HepG2 (cell line): ENCODE measurements at regions not wholly inside any gene's neighbourhood (a gene's known extent, or its start where the extent isn't known, plus 50 kb on each side); places are given as distances from the start of the nearest gene placed in this dataset.
"Not testable (repeated sequence)": the region's sequence is repeated elsewhere in the genome, so short reads cannot be mapped to it uniquely, and the experiment has no call there.

Experiments
- ATAC-seq: fragments of 200-7000 bp; cut with Tn5 transposase; 3 replicates; pipeline ENCODE4 v1.9.1; 2020; ENCODE audit warnings: mild to moderate bottlenecking, moderate library complexity
- BruUV-seq: library from RNA; stranded (reverse); fragments of 400-500 nt; replicated peaks from 2 replicates; lab custom pipeline; 2021; lab: Mats Ljungman, UMichigan
- CTCF ChIA-PET: fragments of 300-600 bp; formaldehyde crosslinking; extraction: SDS; loops from one replicate; lab custom pipeline; 2021; ENCODE audit warnings: low total read pairs, inconsistent platforms, low intra/inter-chr PET ratio; lab: Yijun Ruan, JAX
- POLR2A ChIA-PET: fragments of 350-600 bp; sonication (Branson Sonifier 250); formaldehyde crosslinking; loops from one replicate; lab custom pipeline; 2020; ENCODE audit warnings: antibody characterized with exemption, inconsistent platforms; lab: Yijun Ruan, JAX
- DNase-seq: peaks from one replicate; pipeline ENCODE4 v3.0.0-alpha.2; 2015; ENCODE audit warnings: low spot score
- FAIRE-seq: peaks from 3 replicates; lab custom pipeline; 2011; peaks lifted over from hg19 to GRCh38; lab: Jason Lieb, UNC
- H2AFZ ChIP-seq: one replicate; pipeline ENCODE4 v1.6.1; 2011; ENCODE audit warnings: low read length, inconsistent platforms
- H3K27ac ChIP-seq: fragments of 300-600 bp; 3 replicates; pipeline ENCODE4 v1.8.0; 2011; ENCODE audit warnings: mixed run types, mild to moderate bottlenecking, mixed read lengths, low read length, inconsistent platforms; ENCODE audit not compliant: insufficient read depth; ENCODE audit errors: extremely low read length
- H3K27me3 ChIP-seq, 2 experiments: fragments of 200-600 bp in 1 of 2; 2 replicates in 1 of 2; 3 replicates in 1 of 2; pipeline versions ENCODE4 v1.6.0 to v1.8.0; 2011; ENCODE audit warnings: low read length in 2 of 2, mild to moderate bottlenecking in 2 of 2, moderate library complexity in 2 of 2, inconsistent platforms in 1 of 2; ENCODE audit not compliant: insufficient read depth in 2 of 2, control insufficient read depth in 1 of 2
- H3K36me3 ChIP-seq, 2 experiments: fragments of 200-600 bp in 1 of 2; replicated peaks in 1 of 2; 2 replicates in 1 of 2; 3 replicates in 1 of 2; pipeline versions ENCODE4 v1.5.1 to v1.8.0; 2011; ENCODE audit warnings: low read length in 2 of 2, inconsistent platforms in 1 of 2; ENCODE audit not compliant: insufficient read depth in 2 of 2, control insufficient read depth in 1 of 2
- H3K4me1 ChIP-seq: 2 replicates; pipeline ENCODE4 v1.5.1; 2012; ENCODE audit warnings: low read length, inconsistent platforms; ENCODE audit not compliant: insufficient read depth
- H3K4me2 ChIP-seq: 2 replicates; pipeline ENCODE4 v1.6.0; 2011; ENCODE audit warnings: low read depth, low read length, inconsistent platforms
- H3K4me3 ChIP-seq, 3 experiments: fragments of 200-600 bp in 1 of 3; sonication (generic), shearing (Covaris generic) in 1 of 3; replicated peaks in 1 of 3; 2 replicates each; pipeline ENCODE4 v1.5.1; 2011 to 2016; ENCODE audit warnings: low read length in 3 of 3, inconsistent platforms in 2 of 3, low read depth in 2 of 3, mild to moderate bottlenecking in 2 of 3, control low read depth in 1 of 3, mixed read lengths in 1 of 3; ENCODE audit not compliant: insufficient read depth in 1 of 3
- H3K79me2 ChIP-seq: one replicate; pipeline ENCODE4 v1.6.1; 2011; ENCODE audit warnings: low read length, inconsistent platforms; ENCODE audit not compliant: insufficient read depth
- H3K9ac ChIP-seq: 2 replicates; pipeline ENCODE4 v1.6.0; 2011; ENCODE audit warnings: mild to moderate bottlenecking, low read depth, low read length, inconsistent platforms; ENCODE audit not compliant: insufficient read depth
- H3K9me3 ChIP-seq: 2 replicates; pipeline ENCODE4 v1.5.1; 2012; ENCODE audit warnings: mild to moderate bottlenecking, low read length
- H4K20me1 ChIP-seq: 2 replicates; pipeline ENCODE4 v1.6.0; 2011; ENCODE audit warnings: inconsistent platforms, mild to moderate bottlenecking, low read length, moderate library complexity; ENCODE audit not compliant: insufficient read depth
- HCFC1 ChIP-seq: fragments of 150-350 bp; IDR thresholded peaks from 2 replicates; pipeline ENCODE4 v1.6.1; 2014; ENCODE audit warnings: low read depth, low read length
- MED8 ChIP-seq: sonication (generic); formaldehyde crosslinking; IDR thresholded peaks from 2 replicates; pipeline ENCODE4 v1.8.1; 2023; ENCODE audit warnings: mild to moderate bottlenecking, missing genetic modification reagents; ENCODE audit not compliant: insufficient replicate concordance
- PAF1 ChIP-seq: IDR thresholded peaks from 2 replicates; pipeline ENCODE4 v1.6.1; 2016; ENCODE audit warnings: missing genetic modification reagents, missing compliant biosample characterization
- RBM39 ChIP-seq: fragments of 200-400 bp; formaldehyde crosslinking; IDR thresholded peaks from one replicate; pipeline ENCODE4 v1.6.1; 2018; ENCODE audit warnings: antibody characterized with exemption, mild to moderate bottlenecking, low read depth, low read length; ENCODE audit not compliant: poor library complexity, severe bottlenecking
- SCMH1 ChIP-seq: sonication (generic); formaldehyde crosslinking; IDR thresholded peaks from 2 replicates; pipeline ENCODE4 v1.9.0; 2021; ENCODE audit warnings: missing genetic modification reagents, mild to moderate bottlenecking, borderline replicate concordance
- ZIK1 ChIP-seq: sonication (generic); formaldehyde crosslinking; IDR thresholded peaks from 2 replicates; pipeline ENCODE4 v1.5.0; 2020; ENCODE audit warnings: mild to moderate bottlenecking, low read depth, missing genetic modification reagents, borderline replicate concordance
- ZNF546 ChIP-seq: sonication (generic); formaldehyde crosslinking; conservative IDR thresholded peaks from 2 replicates; pipeline ENCODE4 v1.8.1; 2023; ENCODE audit warnings: mild to moderate bottlenecking, missing genetic modification reagents
- ZSCAN30 ChIP-seq: sonication (generic); formaldehyde crosslinking; IDR thresholded peaks from 2 replicates; pipeline ENCODE4 v1.5.0; 2020; ENCODE audit warnings: mild to moderate bottlenecking, missing genetic modification reagents
- WGBS: methylation state at CpG from one replicate; pipeline ENCODE4 v1.1.6; 2017; ENCODE audit warnings: low lambda C conversion rate; 5-methylcytosine and 5-hydroxymethylcytosine counted together
- in situ Hi-C: cut with HindIII; loops from 2 replicates; pipeline ENCODE4 v1.10.0; 2017; ENCODE audit warnings: low pct_unique_long_range_greater_than_20kb; ENCODE audit not compliant: extremely low pct_ligation_motif_present
- intact Hi-C: fragments of 100-400 bp; cut with micrococcal nuclease; formaldehyde crosslinking; loops from one replicate; pipeline ENCODE4 v1.10.0; 2022; ENCODE audit not compliant: unreplicated experiment
- TF ChIP-seq, protein P1 (sequence below): sonication (generic); formaldehyde crosslinking; IDR thresholded peaks from 2 replicates; pipeline ENCODE4 v1.4.0; 2020; ENCODE audit warnings: missing genetic modification reagents, borderline replicate concordance
- TF ChIP-seq, protein P2 (sequence below): sonication (generic); formaldehyde crosslinking; IDR thresholded peaks from 2 replicates; pipeline ENCODE4 v1.5.0; 2020; ENCODE audit warnings: mild to moderate bottlenecking, missing genetic modification reagents
- TF ChIP-seq, protein P3 (sequence below): sonication (generic); formaldehyde crosslinking; IDR thresholded peaks from 2 replicates; pipeline ENCODE4 v1.8.0; 2022; ENCODE audit warnings: mild to moderate bottlenecking, missing genetic modification reagents

DNA sequence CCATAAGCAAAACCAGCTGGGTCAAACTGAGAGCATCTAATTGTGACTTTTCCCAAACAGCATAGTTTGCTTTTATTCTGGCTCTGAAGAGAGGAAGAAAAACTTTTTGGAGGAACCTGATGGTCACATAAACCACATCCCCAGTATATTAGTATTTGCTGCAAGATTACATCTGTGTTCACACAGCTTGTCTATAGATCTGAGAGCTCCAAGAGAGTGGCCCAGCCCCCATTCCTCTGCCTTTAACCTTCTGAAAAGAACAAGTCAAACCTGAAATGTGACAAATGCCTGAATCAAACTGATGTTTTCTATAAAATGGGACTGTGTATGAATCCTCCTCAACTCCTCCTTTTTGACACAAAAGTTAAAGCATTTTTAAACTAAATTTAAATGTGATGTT, 435.2 kb downstream of the ZNF479 start:
- not testable (repeated sequence) for FAIRE-seq, BruUV-seq

DNA sequence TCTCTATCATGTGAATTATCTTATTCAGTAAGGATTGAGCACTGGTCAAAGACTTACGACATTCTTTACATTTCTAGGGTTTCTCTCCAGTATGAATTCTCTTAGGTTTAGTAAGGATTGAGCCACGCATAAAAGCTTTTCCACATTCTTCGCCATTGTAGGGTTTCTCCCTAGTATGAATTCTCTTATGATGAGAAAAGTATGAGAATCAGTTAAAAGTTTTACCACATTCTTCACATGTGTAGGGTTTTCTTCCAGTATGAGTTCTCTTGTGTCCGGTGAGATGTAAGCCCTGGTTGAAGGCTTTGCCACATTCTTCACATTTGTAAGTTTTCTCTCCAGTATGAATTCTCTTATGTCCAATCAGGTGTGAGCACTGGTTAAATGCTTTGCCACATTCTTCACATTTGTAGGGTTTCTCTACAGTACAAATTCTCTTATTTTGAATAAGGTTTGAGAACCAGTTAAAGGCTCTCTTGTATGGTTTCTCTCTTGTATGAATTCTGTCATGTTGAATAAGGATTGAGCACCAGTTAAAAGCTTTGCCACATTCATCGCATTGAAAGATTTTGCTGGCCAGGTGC, 445.9 kb downstream of the ZNF479 start:
- BruUV-seq, result no TSS peak
- intact Hi-C loops, result no loop called here
- no peak overlapping the region for H3K27ac ChIP-seq
- H2AFZ ChIP-seq, result no peak overlapping the region
- H3K4me2 ChIP-seq, result no peak overlapping the region
- CTCF ChIA-PET, result no interaction called here
- H3K79me2 ChIP-seq, result no peaks in the 10 kb centered on the region
- H3K4me3 ChIP-seq, result no peak overlapping the region
- TF ChIP-seq, protein P1, sequence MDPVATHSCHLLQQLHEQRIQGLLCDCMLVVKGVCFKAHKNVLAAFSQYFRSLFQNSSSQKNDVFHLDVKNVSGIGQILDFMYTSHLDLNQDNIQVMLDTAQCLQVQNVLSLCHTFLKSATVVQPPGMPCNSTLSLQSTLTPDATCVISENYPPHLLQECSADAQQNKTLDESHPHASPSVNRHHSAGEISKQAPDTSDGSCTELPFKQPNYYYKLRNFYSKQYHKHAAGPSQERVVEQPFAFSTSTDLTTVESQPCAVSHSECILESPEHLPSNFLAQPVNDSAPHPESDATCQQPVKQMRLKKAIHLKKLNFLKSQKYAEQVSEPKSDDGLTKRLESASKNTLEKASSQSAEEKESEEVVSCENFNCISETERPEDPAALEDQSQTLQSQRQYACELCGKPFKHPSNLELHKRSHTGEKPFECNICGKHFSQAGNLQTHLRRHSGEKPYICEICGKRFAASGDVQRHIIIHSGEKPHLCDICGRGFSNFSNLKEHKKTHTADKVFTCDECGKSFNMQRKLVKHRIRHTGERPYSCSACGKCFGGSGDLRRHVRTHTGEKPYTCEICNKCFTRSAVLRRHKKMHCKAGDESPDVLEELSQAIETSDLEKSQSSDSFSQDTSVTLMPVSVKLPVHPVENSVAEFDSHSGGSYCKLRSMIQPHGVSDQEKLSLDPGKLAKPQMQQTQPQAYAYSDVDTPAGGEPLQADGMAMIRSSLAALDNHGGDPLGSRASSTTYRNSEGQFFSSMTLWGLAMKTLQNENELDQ, result no peak
- TF ChIP-seq RBM39 (no peak), SCMH1 (no peak), HCFC1 (no peak), PAF1 (no peak), MED8 (CRISPR knock-in tag) (no peak), ZIK1 (no peak), ZSCAN30 (CRISPR knock-in tag) (no peak), ZNF546 (CRISPR knock-in tag) (no peak)
- TF ChIP-seq, protein P2, sequence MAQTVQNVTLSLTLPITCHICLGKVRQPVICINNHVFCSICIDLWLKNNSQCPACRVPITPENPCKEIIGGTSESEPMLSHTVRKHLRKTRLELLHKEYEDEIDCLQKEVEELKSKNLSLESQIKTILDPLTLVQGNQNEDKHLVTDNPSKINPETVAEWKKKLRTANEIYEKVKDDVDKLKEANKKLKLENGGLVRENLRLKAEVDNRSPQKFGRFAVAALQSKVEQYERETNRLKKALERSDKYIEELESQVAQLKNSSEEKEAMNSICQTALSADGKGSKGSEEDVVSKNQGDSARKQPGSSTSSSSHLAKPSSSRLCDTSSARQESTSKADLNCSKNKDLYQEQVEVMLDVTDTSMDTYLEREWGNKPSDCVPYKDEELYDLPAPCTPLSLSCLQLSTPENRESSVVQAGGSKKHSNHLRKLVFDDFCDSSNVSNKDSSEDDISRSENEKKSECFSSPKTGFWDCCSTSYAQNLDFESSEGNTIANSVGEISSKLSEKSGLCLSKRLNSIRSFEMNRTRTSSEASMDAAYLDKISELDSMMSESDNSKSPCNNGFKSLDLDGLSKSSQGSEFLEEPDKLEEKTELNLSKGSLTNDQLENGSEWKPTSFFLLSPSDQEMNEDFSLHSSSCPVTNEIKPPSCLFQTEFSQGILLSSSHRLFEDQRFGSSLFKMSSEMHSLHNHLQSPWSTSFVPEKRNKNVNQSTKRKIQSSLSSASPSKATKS, result no peak
- TF ChIP-seq, protein P3, sequence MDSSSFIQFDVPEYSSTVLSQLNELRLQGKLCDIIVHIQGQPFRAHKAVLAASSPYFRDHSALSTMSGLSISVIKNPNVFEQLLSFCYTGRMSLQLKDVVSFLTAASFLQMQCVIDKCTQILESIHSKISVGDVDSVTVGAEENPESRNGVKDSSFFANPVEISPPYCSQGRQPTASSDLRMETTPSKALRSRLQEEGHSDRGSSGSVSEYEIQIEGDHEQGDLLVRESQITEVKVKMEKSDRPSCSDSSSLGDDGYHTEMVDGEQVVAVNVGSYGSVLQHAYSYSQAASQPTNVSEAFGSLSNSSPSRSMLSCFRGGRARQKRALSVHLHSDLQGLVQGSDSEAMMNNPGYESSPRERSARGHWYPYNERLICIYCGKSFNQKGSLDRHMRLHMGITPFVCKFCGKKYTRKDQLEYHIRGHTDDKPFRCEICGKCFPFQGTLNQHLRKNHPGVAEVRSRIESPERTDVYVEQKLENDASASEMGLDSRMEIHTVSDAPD (CRISPR knock-in tag), result no peak
- TF ChIP-seq, all 625 proteins: peak for 0
- Histone ChIP-seq H3K36me3 (no peaks in the 10 kb centered on the region), H4K20me1 (no peaks in the 10 kb centered on the region), H3K4me1 (no peaks in the 10 kb centered on the region), H3K9me3 (peaks cover 85% of the 10 kb centered on the region), H3K9ac (no peak overlapping the region), H3K27me3 (no peaks in the 10 kb centered on the region)
- FAIRE-seq (no peak), ATAC-seq (no peak), DNase-seq (no peak)
- in situ Hi-C loops, result no loop called here
- 30% methylated on average over 5 of the region's 5 CpGs for WGBS
- POLR2A ChIA-PET, result no interaction called here

More for the DNA sequence above, 435.2 kb downstream of the ZNF479 start:
- in situ Hi-C loops, H3K4me2 ChIP-seq, POLR2A ChIA-PET, H2AFZ ChIP-seq, intact Hi-C loops, H3K27ac ChIP-seq, H3K9ac ChIP-seq, H3K4me3 ChIP-seq, DNase-seq, H3K27me3 ChIP-seq, ATAC-seq, H3K36me3 ChIP-seq, H4K20me1 ChIP-seq, H3K79me2 ChIP-seq, H3K4me1 ChIP-seq, CTCF ChIA-PET: not testable (repeated sequence)
- H3K9me3 ChIP-seq, result peaks cover 41% of the 10 kb centered on the region
